ENCODE measurements at regions not wholly inside any gene's neighbourhood (a gene's known extent, or its start where the extent isn't known, plus 50 kb on each side); places are given as distances from the start of the nearest gene placed in this dataset.

GRCh38 chr7:10205696-10206095 lies 768.0 kb upstream of the PHF14 start:
- no peak for DNase-seq

DNA sequence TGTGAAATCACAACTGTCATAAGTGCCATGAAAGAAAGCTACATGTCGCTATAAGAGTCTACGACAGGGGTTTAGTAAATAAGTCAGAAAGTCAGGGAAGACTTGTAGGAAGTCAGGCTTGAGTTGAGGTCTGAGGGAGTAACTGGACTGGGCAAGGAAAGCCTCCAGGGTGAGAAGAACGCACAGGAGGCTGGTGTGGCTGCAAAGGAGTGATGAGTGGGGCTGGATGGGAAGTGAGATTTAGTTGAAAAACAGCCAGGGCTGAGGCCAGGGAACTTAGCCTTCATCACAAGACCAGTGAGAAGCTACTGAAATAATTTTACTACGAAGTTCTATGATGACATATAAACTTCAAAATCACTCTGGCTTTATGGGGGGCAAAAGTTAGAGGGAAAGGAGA lies 763.7 kb upstream of the PHF14 start:
- DNase-seq: no peak

GRCh38 chr7:10211016-10211415 lies 762.7 kb upstream of the PHF14 start:
- DNase-seq: no peak

DNA sequence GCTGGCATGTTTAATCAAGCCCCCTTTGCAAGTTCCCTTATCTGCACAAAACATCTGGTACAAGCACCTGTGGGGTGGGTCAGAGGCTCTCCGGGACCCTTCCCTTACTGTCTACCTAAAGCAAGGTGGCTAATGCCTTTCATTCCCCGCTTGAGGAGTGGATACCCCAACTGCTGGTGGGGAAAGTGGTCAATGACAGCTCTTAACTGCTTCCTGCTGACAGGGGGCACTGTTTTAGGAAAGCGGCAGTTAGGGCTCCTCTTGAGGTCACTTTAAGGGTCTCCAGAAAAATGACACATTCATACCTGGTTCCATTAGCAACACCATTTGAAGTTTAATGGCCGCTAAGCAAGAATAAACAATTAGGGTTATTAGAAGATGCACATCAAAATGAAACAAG lies 761.8 kb upstream of the PHF14 start:
- DNase-seq: no peak

DNA sequence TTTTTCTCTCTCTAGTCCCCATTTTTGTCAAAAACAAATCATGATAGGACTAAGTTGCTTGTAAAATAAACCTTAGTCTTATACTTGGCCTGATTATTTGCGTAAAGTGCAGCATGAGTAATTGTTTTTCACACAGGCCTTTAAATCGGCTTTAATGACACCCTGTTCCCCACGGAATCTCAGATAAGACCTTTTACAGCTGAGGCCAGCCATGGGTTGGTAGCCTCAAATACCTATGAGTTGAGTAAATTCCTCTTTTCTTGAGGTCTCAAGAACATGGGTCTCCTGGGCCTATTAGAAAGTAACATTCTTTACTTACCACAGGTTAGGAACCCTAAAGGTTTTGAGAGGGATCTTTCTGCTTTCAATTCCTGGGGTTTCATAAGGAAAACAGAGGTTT lies 761.0 kb upstream of the PHF14 start:
- DNase-seq: no peak

GRCh38 chr7:10216462-10216861 lies 757.2 kb upstream of the PHF14 start:
- DNase-seq: no peak

DNA sequence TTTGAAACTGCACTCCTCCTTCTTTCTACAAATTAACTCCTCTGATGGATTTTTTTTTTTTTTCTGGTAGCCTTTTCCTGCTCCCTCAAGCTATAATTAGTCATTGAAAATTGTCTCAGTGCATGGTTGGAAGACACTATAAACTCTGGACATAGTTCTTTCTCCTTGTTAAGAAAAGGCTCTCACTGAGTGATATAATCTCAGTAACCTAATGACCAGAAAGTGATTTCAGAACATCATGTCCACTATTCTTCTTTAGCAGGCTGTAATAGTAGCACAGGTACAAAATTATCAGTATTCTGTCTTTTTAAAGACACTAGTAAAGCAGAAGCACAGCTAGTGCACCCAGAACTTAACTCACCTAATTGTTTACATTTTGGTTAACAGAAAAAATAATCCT lies 752.6 kb upstream of the PHF14 start:
- no peak for DNase-seq

DNA sequence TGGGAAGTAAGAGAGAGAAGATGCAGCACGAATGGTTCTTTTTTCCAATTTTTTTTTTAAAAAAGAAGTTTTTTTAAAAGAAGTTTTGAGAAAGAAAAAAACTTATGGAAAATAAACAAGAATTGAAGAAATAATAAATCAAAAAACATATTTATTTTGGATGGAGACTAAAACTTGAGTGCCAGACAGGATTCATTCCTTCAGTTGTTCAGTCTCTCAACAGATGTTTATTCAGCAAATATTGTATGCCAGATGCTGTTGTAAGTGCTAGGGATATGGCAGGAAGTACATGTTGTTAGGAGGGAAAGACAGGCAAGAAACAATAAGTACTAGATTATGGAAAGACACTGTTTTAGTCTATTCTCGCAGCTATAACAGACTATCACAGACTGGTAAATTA lies 750.7 kb upstream of the PHF14 start:
- DNase-seq: no peak

DNA sequence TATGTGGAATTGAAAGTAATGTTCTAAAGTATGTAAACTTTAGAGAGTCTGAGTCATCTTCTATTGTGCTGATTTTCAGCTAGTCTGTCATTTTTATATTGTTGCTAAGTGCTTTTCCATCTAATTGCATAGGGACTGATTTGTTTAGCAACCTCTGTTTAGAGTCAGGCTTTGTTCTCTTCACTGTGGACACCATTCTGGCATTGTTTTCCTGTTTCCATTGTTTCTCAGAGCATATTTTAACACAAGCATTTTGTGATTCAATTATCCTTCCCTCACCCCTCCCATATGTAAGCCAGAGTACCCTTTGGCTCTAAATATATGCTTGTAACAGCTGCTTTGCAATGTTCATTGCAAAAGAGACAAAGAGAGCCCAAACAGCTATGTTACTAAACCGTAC lies 748.4 kb upstream of the PHF14 start:
- DNase-seq: no peak

DNA sequence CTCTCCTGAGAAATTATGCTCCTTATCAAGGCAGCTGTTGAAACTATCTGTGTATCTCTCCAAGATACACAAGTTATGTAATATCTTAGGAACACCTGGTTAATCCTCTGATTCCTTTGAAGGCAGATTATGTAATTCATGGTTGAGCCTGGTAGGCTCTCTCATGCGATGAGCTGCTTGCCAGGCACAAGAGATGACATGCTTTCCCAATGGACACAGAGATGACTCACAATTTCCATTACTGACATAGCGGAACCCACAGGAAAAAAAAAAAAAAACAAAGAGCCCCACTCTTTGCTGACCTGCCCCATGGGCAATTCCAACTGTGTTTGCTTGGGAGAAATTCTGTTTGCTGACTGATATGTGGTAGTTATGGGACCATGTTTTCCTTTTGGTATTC lies 736.4 kb upstream of the PHF14 start:
- no peak for DNase-seq

- no peak for DNase-seq
These were observed 735.0 kb upstream of the PHF14 start for GRCh38 chr7:10238641-10239040.

DNA sequence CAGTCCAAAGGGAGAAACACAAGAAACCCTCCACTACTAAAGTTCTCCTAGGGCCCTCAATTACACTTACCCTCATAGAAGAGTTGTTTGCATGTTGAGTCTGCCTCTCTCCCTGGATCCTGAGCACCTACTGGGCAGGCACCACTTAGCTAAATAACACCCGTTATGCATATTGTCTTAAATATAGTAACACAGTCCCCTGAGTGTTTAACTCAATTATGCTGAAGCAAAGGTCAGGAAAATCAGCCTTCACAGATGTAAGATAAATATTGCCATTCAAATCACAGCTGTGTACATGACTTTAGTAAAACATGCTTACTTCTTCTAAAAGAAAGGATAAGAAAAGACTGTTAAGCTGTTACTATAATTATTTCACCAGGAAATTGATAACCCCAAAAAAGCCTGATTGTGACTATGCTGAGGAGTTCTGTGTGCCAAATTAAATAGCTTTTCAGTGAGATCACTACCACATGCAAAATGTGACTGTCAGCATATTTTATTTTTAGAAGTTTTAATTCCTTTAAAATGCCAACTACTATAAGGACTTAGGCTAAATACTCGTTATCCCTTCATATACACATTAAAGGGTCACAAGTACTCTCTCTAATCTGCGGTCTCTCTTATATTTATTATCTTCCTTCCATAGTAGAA lies 733.9 kb upstream of the PHF14 start:
- DNase-seq: no peak

- no peak for DNase-seq
These were observed 728.3 kb upstream of the PHF14 start for GRCh38 chr7:10245406-10245805.

DNA sequence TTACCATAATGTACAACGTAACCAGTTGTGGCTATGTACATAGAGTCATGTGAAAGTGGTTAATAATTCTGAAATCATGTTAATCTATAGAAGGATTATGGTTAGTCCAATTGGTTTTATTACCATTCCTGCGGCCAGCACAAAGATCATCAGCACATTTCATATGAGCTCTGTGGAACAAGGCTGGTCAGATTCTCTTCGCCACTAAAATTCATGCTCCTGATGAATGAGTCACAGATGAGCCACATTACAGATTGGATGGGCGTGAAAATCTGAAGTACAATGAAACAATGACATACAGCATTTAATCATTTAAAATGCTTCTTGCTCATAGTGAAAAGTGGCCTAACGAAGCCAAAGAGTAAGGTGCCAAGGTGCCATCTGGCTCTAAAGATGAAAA lies 716.2 kb upstream of the PHF14 start:
- DNase-seq: no peak

DNA sequence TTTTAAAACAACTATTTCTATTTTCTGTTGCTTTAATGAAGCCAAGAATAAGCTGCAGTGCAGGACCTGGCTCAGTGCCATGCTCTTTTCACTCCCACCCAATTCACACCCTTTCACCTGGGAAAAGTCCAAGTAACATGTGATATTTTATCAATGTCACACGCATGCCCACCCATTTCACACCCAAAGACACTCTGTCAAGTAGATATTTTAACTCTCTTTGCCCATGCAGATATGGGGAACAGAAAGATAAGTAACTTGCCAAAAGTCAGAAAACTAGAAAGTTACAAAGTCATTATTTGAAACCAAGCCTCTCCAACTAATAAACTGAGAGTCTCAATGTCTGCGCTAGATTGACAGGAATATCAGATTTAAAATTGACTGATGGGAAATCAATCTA lies 706.7 kb upstream of the PHF14 start:
- no peak for DNase-seq

- no peak for DNase-seq
These were observed 705.6 kb upstream of the PHF14 start for GRCh38 chr7:10268034-10268433.

DNA sequence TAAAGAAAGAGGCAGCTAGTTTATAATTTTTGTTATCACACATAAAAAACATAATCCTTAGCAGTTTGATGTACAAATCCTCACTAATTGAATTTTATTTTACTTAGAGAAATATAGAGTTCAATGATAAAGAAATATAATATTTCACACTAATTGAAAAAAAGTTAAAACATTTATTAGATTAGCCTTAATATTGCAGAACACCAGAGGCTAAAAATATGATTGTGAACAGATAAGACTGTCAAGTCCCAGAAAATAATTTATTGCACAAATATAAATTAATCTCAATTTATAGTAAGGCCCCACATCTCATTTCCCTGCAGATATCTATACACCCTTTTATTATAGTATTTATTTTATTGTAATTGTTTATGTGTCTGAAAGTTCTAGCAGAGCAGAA lies 690.8 kb upstream of the PHF14 start:
- DNase-seq: no peak

- no peak for DNase-seq
These were observed 689.7 kb upstream of the PHF14 start for GRCh38 chr7:10284001-10284400.

DNA sequence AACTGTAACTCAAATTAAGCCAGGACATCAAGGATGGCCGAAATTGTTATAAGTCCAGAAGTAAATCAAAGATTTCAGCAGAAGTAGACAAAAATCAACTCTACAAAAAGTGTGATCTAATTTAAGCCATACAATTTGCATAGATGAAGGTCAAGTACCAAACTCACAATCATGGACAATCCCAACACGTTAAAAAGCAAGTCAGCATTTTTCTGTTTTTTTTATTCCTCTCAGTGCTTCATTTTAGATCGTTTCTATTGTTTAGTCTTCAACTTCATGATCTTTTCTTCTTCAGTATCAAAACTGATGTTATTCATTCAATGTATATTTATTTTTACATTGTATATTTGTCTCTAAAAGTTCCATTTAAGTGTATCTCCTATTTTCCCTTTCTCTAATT lies 674.3 kb upstream of the PHF14 start:
- no peak for DNase-seq

- DNase-seq: no peak
These were observed 673.1 kb upstream of the PHF14 start for GRCh38 chr7:10300577-10300976.

GRCh38 chr7:10308276-10308675 lies 665.4 kb upstream of the PHF14 start:
- no peak for DNase-seq

DNA sequence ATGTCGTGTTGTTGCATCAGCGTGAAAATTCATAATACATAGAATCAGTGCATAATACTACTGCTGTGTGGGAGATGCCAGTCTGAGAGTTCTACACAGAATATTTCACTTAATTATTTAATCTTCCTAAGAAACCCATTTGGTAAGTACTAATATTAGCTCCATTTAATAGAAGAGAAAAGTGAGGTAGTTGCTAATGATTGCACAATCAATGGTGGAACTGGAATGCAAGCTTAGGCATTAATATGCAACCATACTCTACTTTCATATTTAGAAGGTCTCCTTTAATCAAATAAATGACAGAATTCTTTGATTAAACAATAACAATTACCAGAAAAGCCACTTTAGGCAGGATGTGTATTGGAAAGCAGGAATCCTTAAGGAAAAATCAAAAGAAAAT lies 660.7 kb upstream of the PHF14 start:
- DNase-seq: no peak

DNA sequence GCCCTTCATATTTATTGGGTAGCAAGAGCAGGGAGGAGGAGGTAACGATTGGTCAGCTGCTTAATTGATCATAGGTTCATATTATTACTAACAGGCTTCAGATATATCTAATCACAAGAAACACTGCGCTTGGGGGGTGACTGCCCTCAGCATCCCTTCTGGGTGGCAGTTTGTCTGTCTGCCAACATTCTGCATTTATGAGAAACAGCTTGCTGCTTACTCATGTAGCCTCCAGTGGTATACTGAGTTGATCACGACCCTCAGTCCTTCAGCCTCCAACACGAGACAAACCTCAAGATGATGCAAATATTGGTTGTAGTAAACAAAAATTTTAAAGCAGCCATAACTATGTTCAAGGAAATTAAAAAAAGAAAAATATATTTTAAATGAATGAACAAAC lies 657.8 kb upstream of the PHF14 start:
- DNase-seq: no peak

- DNase-seq: no peak
These were observed 657.2 kb upstream of the PHF14 start for GRCh38 chr7:10316488-10316887.

DNA sequence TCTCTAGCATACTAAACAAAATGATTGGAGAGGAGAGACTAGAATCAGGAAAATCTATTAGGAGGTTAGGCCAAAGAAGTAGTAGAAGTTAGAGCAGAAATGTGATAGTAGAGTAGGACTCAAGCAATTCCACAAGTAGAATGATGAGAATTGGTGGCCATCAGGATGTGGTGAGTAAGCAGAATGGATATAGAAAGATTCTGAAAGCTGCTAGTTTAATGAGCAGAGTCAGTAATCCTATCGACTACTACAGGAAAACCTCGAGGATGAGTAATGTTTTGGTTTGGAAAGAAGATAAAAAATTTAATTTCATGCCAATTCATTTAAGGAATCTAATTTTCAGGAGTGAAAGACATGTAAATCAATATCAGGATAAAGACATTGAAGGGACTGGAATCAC lies 648.3 kb upstream of the PHF14 start:
- no peak for DNase-seq

- no peak for DNase-seq
These were observed 630.6 kb upstream of the PHF14 start for GRCh38 chr7:10343108-10343507.

Data from DMS153 (cell line).